Stimulated activated CD8-positive, alpha-beta memory T cell treated with anti-CD3 and anti-CD28 coated beads, Interleukin-2, amount 100 ng/mL, for 1 hour (primary cell): ENCODE measurements at regions not wholly inside any gene's neighbourhood (a gene's known extent, or its start where the extent isn't known, plus 50 kb on each side); places are given as distances from the start of the nearest gene placed in this dataset.
A peak's percentile ranks its signal among the peaks of the same experiment; 100 is the strongest.

Experiments
- DNase-seq, 2 donors: peaks; one replicate each; pipeline ENCODE4 v3.0.0-alpha.2; 2020; ENCODE audit warnings: low read depth in 2 of 2

DNA sequence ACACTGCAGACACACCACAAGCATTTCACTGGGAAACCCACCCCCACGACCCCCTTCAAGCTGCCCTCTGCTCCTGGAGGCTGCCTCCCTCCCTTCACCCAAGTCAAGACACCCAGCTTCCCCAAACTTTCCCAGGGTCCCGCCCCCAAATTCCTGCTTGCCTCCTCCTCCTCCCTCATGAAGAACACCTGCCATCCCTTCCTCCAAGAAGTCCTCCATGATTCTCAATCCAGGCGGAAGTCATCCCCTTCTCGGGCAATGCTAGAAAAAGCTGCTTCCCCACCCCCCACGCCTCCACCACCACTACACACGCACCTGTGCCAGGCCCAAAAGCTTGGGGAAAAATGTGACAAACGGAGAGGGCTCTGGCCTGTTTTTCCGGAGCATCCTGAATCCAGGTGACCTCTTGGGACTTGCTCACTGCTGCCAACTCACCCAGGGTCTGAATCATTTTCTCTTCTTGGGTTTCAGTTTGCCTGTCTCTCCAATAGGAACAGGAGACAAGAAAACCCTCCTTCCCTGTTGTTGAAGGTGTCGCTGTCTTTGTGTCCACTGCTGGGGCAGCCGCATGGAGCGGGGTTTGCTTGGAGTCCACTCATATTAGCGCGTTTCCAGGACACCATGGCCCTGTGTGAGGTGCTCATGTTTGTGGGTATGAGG, 101.0 kb upstream of the CASZ1 start:
- no peak for DNase-seq

DNA sequence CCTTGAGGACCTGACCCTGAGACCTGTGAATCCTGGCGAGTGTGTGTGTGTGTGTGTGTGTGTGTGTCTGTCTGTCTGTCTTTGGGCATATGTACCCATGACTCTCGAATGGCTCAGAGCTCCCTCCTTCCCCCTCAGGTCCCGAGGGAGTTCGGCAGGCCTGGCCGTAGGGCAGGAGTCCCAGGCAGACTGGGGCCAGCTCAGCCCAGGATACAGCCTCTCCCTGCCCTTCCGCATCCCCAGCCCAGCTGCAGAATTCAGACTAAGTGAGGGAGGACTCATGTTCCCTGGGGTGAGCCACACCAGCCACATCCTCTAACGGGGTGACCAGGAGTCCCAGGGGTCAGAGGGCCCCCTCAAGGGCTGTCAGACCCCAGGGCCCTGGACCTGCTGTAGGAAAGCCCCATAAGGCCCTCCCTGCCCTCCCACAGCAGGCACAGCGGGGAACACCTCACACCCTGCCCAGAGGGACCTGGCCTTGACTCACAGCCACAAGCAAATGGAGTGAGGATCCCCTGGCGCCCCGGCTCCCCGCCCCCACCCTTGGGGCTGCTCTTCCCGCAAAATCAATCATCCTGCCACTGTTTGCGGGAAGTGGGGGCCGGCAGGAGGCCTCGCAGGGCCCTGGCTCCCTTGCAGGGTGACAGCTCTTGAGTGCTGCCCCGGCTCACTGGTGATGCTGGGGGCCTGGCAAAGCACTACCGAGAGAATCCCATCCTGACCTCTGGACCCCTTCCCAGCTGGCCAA, 101.7 kb upstream of the CASZ1 start:
- DNase-seq = no peak

- no peak for DNase-seq
These were observed 102.5 kb upstream of the CASZ1 start for GRCh38 chr1:10898921-10899320.

DNA sequence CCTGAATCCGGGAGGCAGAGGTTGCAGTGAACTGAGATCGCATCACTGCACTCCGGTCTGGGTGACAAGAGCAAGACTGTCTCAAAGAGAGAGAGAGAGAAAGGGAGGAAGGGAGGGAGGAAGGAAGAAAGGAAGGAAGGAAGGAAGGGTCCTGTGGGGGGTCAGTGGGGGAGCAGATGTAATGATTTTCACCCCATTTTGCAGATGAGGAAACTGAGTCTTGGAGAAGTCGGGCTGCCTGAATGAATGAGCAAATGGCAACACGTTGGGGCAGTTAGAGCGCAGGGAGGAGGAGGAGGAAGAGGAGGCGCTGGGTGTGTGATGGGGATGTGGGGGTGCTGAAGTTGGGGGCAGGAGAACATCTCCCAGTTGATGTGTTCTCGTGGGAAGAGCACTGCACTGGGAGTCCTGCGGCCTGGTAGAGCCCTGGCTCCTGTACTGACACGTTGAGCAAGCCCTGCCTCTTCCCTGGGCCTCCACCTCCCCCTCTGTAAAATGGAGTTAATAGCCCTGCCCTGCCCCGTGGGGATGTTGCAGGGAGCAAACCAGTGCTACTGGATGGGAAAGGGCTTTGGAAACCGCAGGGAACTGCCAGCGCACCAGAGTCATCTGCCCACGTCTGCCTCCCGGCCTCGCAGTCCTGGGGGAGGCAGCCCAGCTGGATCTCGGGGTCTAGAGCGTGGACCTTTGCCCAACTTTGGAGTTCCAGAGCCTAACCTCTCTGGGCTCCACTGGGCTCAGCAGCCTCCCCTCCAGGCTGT, 103.2 kb upstream of the CASZ1 start:
- DNase-seq = no peak

DNA sequence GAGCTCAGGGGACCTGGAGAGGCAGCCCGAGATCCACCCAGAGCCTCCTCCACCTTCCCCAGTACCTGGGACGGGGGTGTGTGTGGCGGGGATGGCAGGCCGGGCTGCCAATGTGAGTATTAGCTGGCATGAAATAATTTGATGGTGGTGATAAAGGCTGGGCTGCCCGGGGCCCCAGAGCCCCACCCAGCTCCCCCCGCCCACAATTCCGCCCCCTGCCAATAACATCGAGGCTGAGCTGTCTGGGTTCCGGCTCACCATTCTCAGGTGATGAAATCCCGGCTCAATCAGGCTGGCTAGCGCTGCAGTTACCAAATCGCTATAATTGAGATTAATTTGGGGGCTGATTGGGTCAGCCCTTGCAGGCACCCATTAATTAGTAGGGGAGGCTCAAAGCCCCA, 103.8 kb upstream of the CASZ1 start:
- no peak for DNase-seq

DNA sequence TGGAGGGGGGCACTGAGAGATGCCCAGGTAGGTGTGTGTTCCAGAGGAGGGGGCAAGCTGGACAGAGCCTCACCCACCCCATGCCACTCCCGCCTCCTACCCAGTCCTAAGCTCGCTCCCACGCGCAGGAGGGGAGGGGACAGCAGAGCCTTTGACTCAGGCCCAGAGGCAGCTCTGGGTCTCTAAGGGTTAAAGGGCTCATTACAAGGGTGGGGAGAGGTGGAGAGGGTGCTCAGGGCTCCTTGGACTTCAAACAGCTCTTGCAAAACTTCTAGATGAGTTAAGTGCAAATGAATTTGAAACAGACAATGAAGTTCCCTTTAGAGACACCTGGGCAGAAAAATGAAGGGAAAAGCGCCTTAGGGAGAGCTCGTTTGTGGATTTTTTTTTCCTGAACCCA, 104.2 kb upstream of the CASZ1 start:
- DNase-seq = no peak

DNA sequence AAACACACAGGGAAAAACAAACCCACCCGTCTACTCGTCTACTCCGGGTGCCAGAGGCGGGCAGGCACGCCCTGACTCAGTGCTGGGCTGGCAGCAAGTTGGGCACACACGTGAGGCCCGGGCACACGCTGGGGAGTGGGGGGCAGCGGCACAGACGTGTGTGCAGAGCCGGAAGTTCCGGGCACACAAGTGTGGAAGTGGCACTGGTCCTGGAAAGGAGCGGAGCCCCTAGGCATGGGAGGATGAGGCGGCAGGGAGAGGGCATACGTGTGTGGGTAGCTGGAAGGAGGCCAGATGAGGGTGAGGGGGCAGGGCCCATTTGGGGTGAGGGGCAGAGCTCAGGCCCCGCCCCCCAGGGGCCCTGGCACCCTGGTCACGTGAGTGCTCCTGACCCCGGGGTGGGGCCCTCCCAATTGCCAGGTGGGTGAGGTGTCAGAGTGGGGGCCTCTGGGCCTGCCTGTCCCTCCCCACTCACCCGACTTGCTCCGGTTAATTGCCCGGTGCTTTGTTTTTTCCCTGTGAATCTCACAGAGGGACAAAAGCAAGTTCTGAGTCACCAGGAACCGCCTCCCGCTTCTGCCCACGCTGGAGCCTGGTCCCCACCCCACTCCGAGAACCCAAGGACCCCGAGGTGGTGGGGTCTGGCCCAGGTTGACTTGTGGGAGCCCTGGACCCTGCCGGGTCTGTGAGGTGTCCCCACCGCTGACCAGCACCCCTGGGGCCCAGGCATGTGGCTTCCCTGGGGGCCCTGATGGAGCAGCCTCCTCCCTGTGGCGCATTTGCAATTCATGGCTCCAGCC, 104.8 kb upstream of the CASZ1 start:
- no peak for DNase-seq

DNA sequence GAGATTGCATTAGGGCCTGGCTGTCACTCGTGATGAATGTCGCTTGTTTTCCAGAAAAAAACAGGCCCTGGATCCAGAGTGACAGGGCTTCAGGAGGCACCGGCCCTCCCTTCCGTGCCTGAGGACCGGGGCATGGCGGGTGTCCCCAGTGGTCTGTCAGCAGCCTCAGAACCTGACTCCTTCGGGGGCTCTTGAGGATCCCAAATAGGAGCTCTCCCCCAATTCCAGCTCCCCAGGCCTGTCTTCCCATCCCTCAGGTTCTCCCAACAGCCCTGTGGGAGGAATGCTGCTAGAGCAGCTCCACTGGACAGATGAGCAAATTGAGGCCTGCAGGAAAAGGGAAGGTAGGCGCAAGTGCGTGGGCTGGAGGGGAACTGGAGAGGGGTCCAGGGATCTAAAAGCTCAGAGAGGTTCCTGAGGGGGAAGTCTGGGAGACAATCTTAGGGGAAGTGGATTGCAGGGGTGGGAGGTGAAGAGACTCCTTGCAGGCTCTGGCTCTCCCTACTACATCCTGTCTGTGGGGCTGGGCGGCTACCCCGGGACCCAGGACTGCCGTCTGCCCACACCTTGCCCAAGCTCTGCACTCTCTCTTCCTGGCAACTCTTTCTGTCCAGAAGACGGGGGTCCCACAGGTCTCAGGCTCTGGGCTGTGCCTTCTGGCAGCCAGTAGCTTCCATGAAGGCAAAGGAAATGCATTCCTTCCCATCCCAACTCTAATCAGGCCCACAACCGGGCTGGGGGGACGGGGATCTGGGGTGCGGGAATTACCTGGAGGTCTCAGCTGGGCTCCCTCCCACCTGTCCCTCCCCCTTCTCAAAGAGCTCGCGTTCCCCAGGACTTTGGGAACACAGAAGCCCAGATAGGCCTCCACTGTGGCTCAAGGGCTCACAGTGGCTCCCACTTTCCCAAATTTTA, 105.7 kb upstream of the CASZ1 start:
- no peak for DNase-seq

DNA sequence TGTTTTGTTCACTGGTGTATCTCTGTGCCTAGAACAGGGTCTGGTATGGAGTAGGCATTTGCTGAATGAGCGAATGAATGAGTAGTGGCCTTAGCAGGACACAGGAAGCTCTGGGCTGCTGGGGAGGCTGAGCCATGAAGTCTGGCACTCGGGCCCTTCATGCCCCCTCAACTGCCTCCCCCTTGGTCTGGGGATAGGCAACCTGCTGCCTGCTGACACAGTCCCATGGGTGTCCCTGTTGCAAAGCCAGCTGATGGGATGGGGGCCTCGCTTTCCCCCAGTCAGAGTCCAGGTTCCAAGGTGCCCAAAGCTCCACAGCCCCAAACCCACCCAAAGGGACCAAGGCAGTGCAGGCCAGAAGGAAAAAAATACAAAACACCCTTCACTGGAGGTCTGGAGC, 107.0 kb upstream of the CASZ1 start:
- no peak for DNase-seq

DNA sequence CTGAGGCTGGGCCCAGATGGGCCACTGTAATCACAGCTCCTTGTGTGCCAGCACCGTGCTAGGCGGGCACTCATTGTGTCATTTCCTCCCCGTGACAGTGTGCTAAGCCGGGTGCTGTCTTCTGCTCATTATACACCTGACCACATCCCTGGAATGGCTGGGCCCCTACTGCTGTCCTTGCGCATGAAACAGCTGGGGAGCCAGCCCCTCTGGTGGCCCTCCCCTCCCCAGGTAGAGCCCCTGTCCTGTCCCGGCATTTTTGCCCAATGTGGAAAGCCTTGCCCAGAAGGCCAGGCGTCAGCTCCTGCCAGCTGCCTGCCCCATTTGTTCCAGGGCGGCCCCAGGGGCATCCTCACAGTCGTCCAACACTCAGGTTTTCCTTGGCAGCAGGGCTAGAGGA, 107.4 kb upstream of the CASZ1 start:
- no peak for DNase-seq

GRCh38 chr1:10904396-10905358, 107.8 kb upstream of the TARDBP start:
- DNase-seq = no peak

DNA sequence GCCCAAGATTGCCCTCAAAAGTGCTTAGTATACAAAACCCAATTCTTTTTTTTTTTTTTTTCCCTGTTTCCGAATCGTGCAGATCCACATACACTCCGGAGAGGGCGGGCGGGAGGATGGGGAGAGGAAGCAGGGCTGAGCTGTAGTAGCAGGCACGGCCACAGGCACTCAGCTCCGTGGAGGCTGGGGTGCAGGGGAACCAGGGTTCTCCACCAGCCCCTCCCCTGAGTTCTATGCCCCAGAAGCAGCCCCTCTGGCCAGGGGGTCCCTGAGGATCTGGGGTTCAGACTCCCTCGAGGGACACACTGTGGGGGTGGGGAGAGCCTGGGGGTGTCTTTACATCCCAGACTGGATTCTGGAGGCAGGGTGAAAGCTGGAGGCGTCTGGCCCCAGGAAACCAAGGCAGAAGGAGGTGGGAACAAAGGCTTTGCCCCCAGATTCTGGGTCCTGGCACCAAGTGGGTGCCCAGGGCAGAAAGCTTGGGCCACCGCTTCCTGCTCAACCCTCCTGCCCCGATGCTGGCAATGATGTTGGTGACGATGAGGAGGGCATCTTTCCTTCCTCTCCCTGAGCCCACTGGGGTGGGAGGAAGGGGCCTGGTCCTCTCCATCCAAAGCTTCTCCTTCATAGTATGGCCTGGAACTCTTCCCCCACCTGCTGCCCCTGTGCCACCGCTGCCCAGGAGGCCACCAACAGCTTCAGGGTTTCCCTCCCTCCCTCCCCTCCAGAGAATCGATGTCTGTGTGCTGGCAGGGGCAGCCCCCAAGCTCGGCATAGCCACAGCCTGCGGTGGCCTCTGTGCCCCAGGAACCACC, 106.4 kb upstream of the TARDBP start:
- no peak for DNase-seq

- no peak for DNase-seq
These were observed 105.5 kb upstream of the TARDBP start for GRCh38 chr1:10906866-10907519.

DNA sequence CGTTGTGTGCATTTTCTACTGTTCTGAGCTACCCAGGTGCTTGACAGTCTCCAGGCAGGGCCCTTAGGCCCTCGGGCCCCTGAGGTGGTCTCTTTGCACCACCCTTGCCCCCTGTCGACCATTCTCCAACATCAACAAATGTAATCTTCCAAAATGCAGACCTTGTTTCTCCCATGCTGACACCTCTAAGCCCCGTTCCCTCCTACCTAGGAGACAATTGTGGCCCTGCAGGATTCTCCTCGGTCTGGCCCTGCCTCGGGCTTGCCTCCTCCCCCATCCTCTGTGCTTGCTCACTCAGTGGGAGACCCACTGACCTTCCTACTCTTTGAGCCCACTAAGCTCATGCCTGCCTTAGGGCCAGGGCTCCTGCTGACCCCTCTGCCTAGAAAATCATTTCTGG, 104.2 kb upstream of the TARDBP start:
- no peak for DNase-seq

DNA sequence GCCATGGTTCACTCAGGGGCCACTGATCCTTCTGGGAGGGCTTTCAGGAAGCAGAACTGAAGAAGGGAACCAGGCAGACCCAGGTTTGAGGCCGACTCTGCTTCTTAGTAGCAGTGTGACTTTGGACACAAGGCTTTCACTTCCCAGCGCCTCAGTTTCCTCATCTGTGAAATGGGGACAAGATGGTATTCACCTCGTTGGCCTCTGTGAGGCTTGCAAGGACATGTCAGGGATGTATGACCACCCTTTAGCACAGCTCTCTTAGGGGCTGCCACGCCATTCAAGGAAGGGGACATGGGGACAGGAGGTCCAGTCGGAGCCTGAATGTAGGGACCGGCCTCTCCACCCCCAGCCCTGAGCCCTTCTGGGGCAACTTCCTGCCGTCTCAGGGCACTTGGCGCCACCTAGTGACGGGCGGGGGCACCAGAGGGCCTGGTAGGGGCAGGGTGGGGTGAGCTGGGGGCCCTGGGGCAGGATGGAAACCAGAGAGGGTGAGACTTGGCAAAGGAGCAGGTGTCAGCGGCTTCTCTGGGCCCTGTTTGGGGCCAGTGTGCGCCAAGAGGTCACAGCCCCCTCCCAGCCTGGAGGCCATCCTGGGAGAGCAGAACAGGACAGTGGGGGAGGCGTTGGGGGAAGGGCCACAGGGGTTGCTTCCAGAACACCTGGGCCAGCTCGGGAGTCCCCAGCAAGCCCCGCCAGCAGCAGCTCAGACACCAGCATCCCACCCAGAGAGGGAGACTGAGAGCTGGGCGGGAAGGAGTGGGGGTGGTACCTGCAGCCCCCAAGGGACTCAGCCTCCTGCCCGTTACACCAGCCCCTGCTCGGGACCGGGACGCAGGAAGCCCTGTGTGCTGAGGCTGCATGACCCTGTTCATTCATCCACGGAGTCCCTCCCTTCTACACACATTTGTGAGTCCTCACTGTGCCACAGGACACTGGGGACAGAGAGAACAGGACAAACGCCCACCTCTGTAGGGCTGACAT, 102.5 kb upstream of the TARDBP start:
- DNase-seq = peak; percentile 48 to 64

DNA sequence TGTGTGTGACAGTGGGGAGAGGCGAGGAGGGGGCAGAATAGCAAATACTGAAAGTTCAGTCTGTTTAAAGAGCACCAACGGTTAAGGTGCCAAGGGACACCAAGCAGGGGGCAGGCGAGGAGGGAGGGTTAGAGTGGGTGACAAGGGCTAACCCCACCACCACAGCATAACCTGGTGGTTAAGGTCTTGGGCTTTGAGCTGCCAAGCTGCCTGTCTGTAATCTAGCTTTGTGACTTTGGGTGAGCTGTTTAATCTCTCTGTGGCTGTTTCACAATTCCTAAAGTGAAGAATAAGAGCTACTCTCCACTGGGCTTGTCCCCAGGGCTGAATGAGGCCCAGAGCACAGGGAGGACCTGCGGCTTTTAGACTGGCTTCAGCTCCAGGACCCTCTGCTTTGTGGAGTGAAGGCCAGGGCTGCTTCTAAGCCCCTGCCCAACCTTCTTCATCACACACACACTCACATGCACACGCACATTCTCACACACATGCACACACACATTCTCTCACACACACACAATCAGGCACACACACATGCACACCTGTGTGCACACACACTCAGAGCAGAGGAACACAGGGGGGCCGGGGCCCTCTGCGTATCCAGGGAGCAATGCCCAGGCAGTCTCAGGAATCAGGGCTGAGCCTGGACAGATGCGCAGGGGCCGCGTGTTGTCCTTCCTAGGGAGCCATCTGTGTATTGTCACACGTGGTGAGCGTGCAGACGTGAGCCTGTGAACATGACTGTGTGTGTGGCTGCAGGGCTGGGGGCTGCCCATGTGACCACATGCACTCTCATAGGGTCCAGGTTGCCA, 101.6 kb upstream of the TARDBP start:
- DNase-seq = no peak
